Activated naive CD4-positive, alpha-beta T cell treated with anti-CD3 and anti-CD28 coated beads, Interleukin-2, amount 50 U/mL, for 24 hours (primary cell): ENCODE measurements at regions not wholly inside any gene's neighbourhood (a gene's known extent, or its start where the extent isn't known, plus 50 kb on each side); places are given as distances from the start of the nearest gene placed in this dataset.

ENCODE experiments used
- H3K27ac Mint-ChIP-seq: one replicate; pipeline ENCODE4 v1.8.0; 2021; ENCODE audit warnings: mild to moderate bottlenecking, mixed read lengths
- H3K27me3 Mint-ChIP-seq: one replicate; pipeline ENCODE4 v1.8.0; 2021; ENCODE audit warnings: mixed read lengths
- H3K36me3 Mint-ChIP-seq: one replicate; pipeline ENCODE4 v1.8.0; 2021; ENCODE audit warnings: mixed read lengths
- H3K4me1 Mint-ChIP-seq: one replicate; pipeline ENCODE4 v1.8.0; 2021; ENCODE audit warnings: mixed read lengths
- H3K4me3 Mint-ChIP-seq: one replicate; pipeline ENCODE4 v1.8.0; 2021; ENCODE audit warnings: mild to moderate bottlenecking, mixed read lengths
- H3K9me3 Mint-ChIP-seq: one replicate; pipeline ENCODE4 v1.8.0; 2021; ENCODE audit warnings: mixed read lengths

GRCh38 chr10:8513155-8514147, 459.0 kb downstream of the GATA3 start:
- Mint-ChIP-seq H3K36me3 (no peaks in the 10 kb centered on the region), H3K27me3 (peaks cover 5% of the 10 kb centered on the region), H3K4me1 (no peaks in the 10 kb centered on the region), H3K4me3 (no peak overlapping the region), H3K27ac (no peak overlapping the region), H3K9me3 (no peaks in the 10 kb centered on the region)

GRCh38 chr10:8520382-8520781, 465.9 kb downstream of the GATA3 start:
- Mint-ChIP-seq H3K9me3 (peaks cover 5% of the 10 kb centered on the region), H3K36me3 (no peaks in the 10 kb centered on the region), H3K27ac (no peak overlapping the region), H3K27me3 (peaks cover 4% of the 10 kb centered on the region), H3K4me3 (no peak overlapping the region), H3K4me1 (no peaks in the 10 kb centered on the region)

GRCh38 chr10:8527773-8528172, 473.3 kb downstream of the GATA3 start:
- no peaks in the 10 kb centered on the region for H3K9me3 Mint-ChIP-seq
- peaks cover 2% of the 10 kb centered on the region for H3K27me3 Mint-ChIP-seq
- H3K4me1 Mint-ChIP-seq: no peaks in the 10 kb centered on the region
- no peak overlapping the region for H3K27ac Mint-ChIP-seq
- H3K36me3 Mint-ChIP-seq: no peaks in the 10 kb centered on the region
- no peak overlapping the region for H3K4me3 Mint-ChIP-seq

- H3K9me3 Mint-ChIP-seq: no peaks in the 10 kb centered on the region
- no peaks in the 10 kb centered on the region for H3K36me3 Mint-ChIP-seq
- no peak overlapping the region for H3K4me3 Mint-ChIP-seq
- no peak overlapping the region for H3K27ac Mint-ChIP-seq
- H3K27me3 Mint-ChIP-seq: peaks cover 1% of the 10 kb centered on the region
- no peaks in the 10 kb centered on the region for H3K4me1 Mint-ChIP-seq
These were observed 476.6 kb downstream of the GATA3 start for GRCh38 chr10:8531116-8531515.

GRCh38 chr10:8532647-8533046, 478.2 kb downstream of the GATA3 start:
- Mint-ChIP-seq H3K36me3 (no peaks in the 10 kb centered on the region), H3K4me3 (no peak overlapping the region), H3K9me3 (no peaks in the 10 kb centered on the region), H3K27me3 (peaks cover 1% of the 10 kb centered on the region), H3K4me1 (no peaks in the 10 kb centered on the region), H3K27ac (no peak overlapping the region)

GRCh38 chr10:8533462-8533861, 479.0 kb downstream of the GATA3 start:
- Mint-ChIP-seq H3K4me1 (no peaks in the 10 kb centered on the region), H3K27me3 (peaks cover 1% of the 10 kb centered on the region), H3K9me3 (no peaks in the 10 kb centered on the region), H3K36me3 (no peaks in the 10 kb centered on the region), H3K4me3 (no peak overlapping the region), H3K27ac (no peak overlapping the region)

GRCh38 chr10:8534096-8534495, 479.6 kb downstream of the GATA3 start:
- no peak overlapping the region for H3K27ac Mint-ChIP-seq
- H3K4me3 Mint-ChIP-seq: no peak overlapping the region
- no peaks in the 10 kb centered on the region for H3K36me3 Mint-ChIP-seq
- H3K4me1 Mint-ChIP-seq: no peaks in the 10 kb centered on the region
- no peaks in the 10 kb centered on the region for H3K9me3 Mint-ChIP-seq
- H3K27me3 Mint-ChIP-seq: peaks cover 1% of the 10 kb centered on the region

- H3K27me3 Mint-ChIP-seq: peaks cover 1% of the 10 kb centered on the region
- H3K4me1 Mint-ChIP-seq: no peaks in the 10 kb centered on the region
- H3K4me3 Mint-ChIP-seq: no peak overlapping the region
- H3K9me3 Mint-ChIP-seq: no peaks in the 10 kb centered on the region
- no peak overlapping the region for H3K27ac Mint-ChIP-seq
- no peaks in the 10 kb centered on the region for H3K36me3 Mint-ChIP-seq
These were observed 480.4 kb downstream of the GATA3 start for GRCh38 chr10:8534891-8535290.

- H3K4me1 Mint-ChIP-seq: peaks cover 9% of the 10 kb centered on the region
- H3K9me3 Mint-ChIP-seq: no peaks in the 10 kb centered on the region
- H3K27me3 Mint-ChIP-seq: no peaks in the 10 kb centered on the region
- no peaks in the 10 kb centered on the region for H3K36me3 Mint-ChIP-seq
- H3K4me3 Mint-ChIP-seq: no peak overlapping the region
- no peak overlapping the region for H3K27ac Mint-ChIP-seq
These were observed 484.6 kb downstream of the GATA3 start for GRCh38 chr10:8539056-8539455.

- H3K4me1 Mint-ChIP-seq: peaks cover 14% of the 10 kb centered on the region
- H3K9me3 Mint-ChIP-seq: no peaks in the 10 kb centered on the region
- no peak overlapping the region for H3K4me3 Mint-ChIP-seq
- H3K36me3 Mint-ChIP-seq: no peaks in the 10 kb centered on the region
- H3K27me3 Mint-ChIP-seq: no peaks in the 10 kb centered on the region
- H3K27ac Mint-ChIP-seq: no peak overlapping the region
These were observed 489.0 kb downstream of the GATA3 start for GRCh38 chr10:8543361-8544056.

- Mint-ChIP-seq H3K4me3 (no peak overlapping the region), H3K36me3 (no peaks in the 10 kb centered on the region), H3K27ac (no peak overlapping the region), H3K9me3 (no peaks in the 10 kb centered on the region), H3K27me3 (no peaks in the 10 kb centered on the region), H3K4me1 (peaks cover 14% of the 10 kb centered on the region)
These were observed 489.5 kb downstream of the GATA3 start for GRCh38 chr10:8544057-8544380.

- no peak overlapping the region for H3K27ac Mint-ChIP-seq
- no peak overlapping the region for H3K4me3 Mint-ChIP-seq
- H3K36me3 Mint-ChIP-seq: no peaks in the 10 kb centered on the region
- no peaks in the 10 kb centered on the region for H3K9me3 Mint-ChIP-seq
- peaks cover 14% of the 10 kb centered on the region for H3K4me1 Mint-ChIP-seq
- no peaks in the 10 kb centered on the region for H3K27me3 Mint-ChIP-seq
These were observed 490.0 kb downstream of the GATA3 start for GRCh38 chr10:8544500-8544899.

GRCh38 chr10:8554574-8554973, 500.1 kb downstream of the GATA3 start:
- no peaks in the 10 kb centered on the region for H3K27me3 Mint-ChIP-seq
- no peaks in the 10 kb centered on the region for H3K36me3 Mint-ChIP-seq
- H3K27ac Mint-ChIP-seq: no peak overlapping the region
- H3K9me3 Mint-ChIP-seq: no peaks in the 10 kb centered on the region
- H3K4me3 Mint-ChIP-seq: no peak overlapping the region
- H3K4me1 Mint-ChIP-seq: no peaks in the 10 kb centered on the region

GRCh38 chr10:8556321-8556720, 501.8 kb downstream of the GATA3 start:
- H3K36me3 Mint-ChIP-seq: no peaks in the 10 kb centered on the region
- no peaks in the 10 kb centered on the region for H3K9me3 Mint-ChIP-seq
- H3K27me3 Mint-ChIP-seq: no peaks in the 10 kb centered on the region
- no peaks in the 10 kb centered on the region for H3K4me1 Mint-ChIP-seq
- H3K27ac Mint-ChIP-seq: no peak overlapping the region
- no peak overlapping the region for H3K4me3 Mint-ChIP-seq

GRCh38 chr10:8563478-8563877, 509.0 kb downstream of the GATA3 start:
- Mint-ChIP-seq H3K36me3 (no peaks in the 10 kb centered on the region), H3K4me3 (no peak overlapping the region), H3K4me1 (no peaks in the 10 kb centered on the region), H3K27me3 (no peaks in the 10 kb centered on the region), H3K9me3 (no peaks in the 10 kb centered on the region), H3K27ac (no peak overlapping the region)

GRCh38 chr10:8566737-8567136, 512.2 kb downstream of the GATA3 start:
- Mint-ChIP-seq H3K36me3 (no peaks in the 10 kb centered on the region), H3K27ac (no peak overlapping the region), H3K27me3 (peaks cover 6% of the 10 kb centered on the region), H3K9me3 (no peaks in the 10 kb centered on the region), H3K4me3 (no peak overlapping the region), H3K4me1 (no peaks in the 10 kb centered on the region)
